CD4-positive, alpha-beta memory T cell (primary cell): ENCODE measurements at regions not wholly inside any gene's neighbourhood (a gene's known extent, or its start where the extent isn't known, plus 50 kb on each side); places are given as distances from the start of the nearest gene placed in this dataset.
A peak's percentile ranks its signal among the peaks of the same experiment; 100 is the strongest.
"Not testable (repeated sequence)": the region's sequence is repeated elsewhere in the genome, so short reads cannot be mapped to it uniquely, and the experiment has no call there.

Experiments
- CTCF ChIA-PET: fragments of 350-600 bp; sonication (Branson Sonifier 250); formaldehyde crosslinking; loops from one replicate; lab custom pipeline; 2021; ENCODE audit warnings: inconsistent platforms; ENCODE audit not compliant: partially characterized antibody; lab: Charles Lee
- POLR2A ChIA-PET: fragments of 350-600 bp; sonication (Branson Sonifier 250); formaldehyde crosslinking; loops from one replicate; lab custom pipeline; 2021; ENCODE audit not compliant: partially characterized antibody; lab: Charles Lee
- DNase-seq, 5 donors: peaks; one replicate each; pipeline versions ENCODE4 v3.0.0 to v3.0.0-alpha.2; 2020 to 2022; ENCODE audit warnings: mixed read lengths in 1 of 5
- H3K27ac ChIP-seq: one replicate; pipeline ENCODE4 v1.7.0; 2013; ENCODE audit warnings: low read depth, low read length
- H3K27me3 ChIP-seq: 2 replicates; pipeline ENCODE4 v1.7.0; 2013; ENCODE audit warnings: mild to moderate bottlenecking, low read length, moderate library complexity; ENCODE audit not compliant: insufficient read depth
- H3K36me3 ChIP-seq: 2 replicates; pipeline ENCODE4 v1.7.0; 2013; ENCODE audit warnings: mild to moderate bottlenecking, low read length, moderate library complexity; ENCODE audit not compliant: insufficient read depth
- H3K4me1 ChIP-seq: 2 replicates; pipeline ENCODE4 v1.7.0; 2013; ENCODE audit warnings: mild to moderate bottlenecking, low read length, moderate library complexity; ENCODE audit not compliant: insufficient read depth
- H3K4me3 ChIP-seq, 2 donors: one replicate each; pipeline ENCODE4 v1.7.0; 2013; ENCODE audit warnings: low read length in 2 of 2, mild to moderate bottlenecking in 1 of 2
- H3K9me3 ChIP-seq, 2 donors: one replicate each; pipeline ENCODE4 v1.7.0; 2013; ENCODE audit warnings: low read length in 2 of 2, control low read depth in 1 of 2; ENCODE audit not compliant: control insufficient read depth in 1 of 2
- H3K27ac Mint-ChIP-seq, 7 donors: one replicate each; pipeline ENCODE4 v1.8.0; 2020 to 2021; ENCODE audit warnings: mixed read lengths in 7 of 7, mild to moderate bottlenecking in 6 of 7, inconsistent platforms in 3 of 7, moderate library complexity in 3 of 7
- H3K27me3 Mint-ChIP-seq, 2 donors: one replicate each; pipeline ENCODE4 v1.8.0; 2020 to 2021; ENCODE audit warnings: mixed read lengths in 2 of 2
- H3K36me3 Mint-ChIP-seq, 2 donors: one replicate each; pipeline ENCODE4 v1.8.0; 2020 to 2021; ENCODE audit warnings: mixed read lengths in 2 of 2, inconsistent platforms in 1 of 2, mild to moderate bottlenecking in 1 of 2
- H3K4me1 Mint-ChIP-seq, 4 donors: one replicate each; pipeline ENCODE4 v1.8.0; 2020 to 2021; ENCODE audit warnings: mixed read lengths in 4 of 4, mild to moderate bottlenecking in 1 of 4
- H3K4me3 Mint-ChIP-seq, 8 donors: one replicate each; pipeline ENCODE4 v1.8.0; 2020 to 2021; ENCODE audit warnings: mixed read lengths in 8 of 8, mild to moderate bottlenecking in 7 of 8, moderate library complexity in 6 of 8, inconsistent platforms in 3 of 8
- H3K9me3 Mint-ChIP-seq, 8 donors: one replicate each; pipeline ENCODE4 v1.8.0; 2020 to 2021; ENCODE audit warnings: mixed read lengths in 8 of 8, mild to moderate bottlenecking in 5 of 8, inconsistent platforms in 3 of 8, moderate library complexity in 1 of 8
- intact Hi-C: fragments of 100-400 bp; cut with micrococcal nuclease; formaldehyde crosslinking; loops from one replicate; pipeline ENCODE4 v1.15.1; 2023

GRCh38 chr4:17436047-17436749 is 75.7 kb downstream of the QDPR start:
- H3K36me3 Mint-ChIP-seq, H3K27me3 ChIP-seq, POLR2A ChIA-PET, H3K27ac Mint-ChIP-seq, DNase-seq, H3K4me1 ChIP-seq, H3K9me3 ChIP-seq, H3K27ac ChIP-seq, CTCF ChIA-PET, H3K9me3 Mint-ChIP-seq, intact Hi-C loops, H3K4me3 Mint-ChIP-seq, H3K4me3 ChIP-seq, H3K4me1 Mint-ChIP-seq, H3K27me3 Mint-ChIP-seq, H3K36me3 ChIP-seq: not testable (repeated sequence)

GRCh38 chr4:17433827-17434226 is 78.1 kb downstream of the QDPR start:
- H3K27ac Mint-ChIP-seq: no peak overlapping the region
- intact Hi-C loops: no loop called here

GRCh38 chr4:17427991-17428390 is 83.9 kb downstream of the QDPR start:
- CTCF ChIA-PET: interaction anchor here (1.2 kb wide), 1 partner anchor 9 kb away, joined by 3 read pairs; no protein-coding TSS in a partner anchor
- Histone ChIP-seq H3K9me3 (no peaks in the 10 kb centered on the region), H3K4me1 (no peaks in the 10 kb centered on the region), H3K36me3 (no peaks in the 10 kb centered on the region), H3K27ac (no peak overlapping the region), H3K27me3 (no peaks in the 10 kb centered on the region), H3K4me3 (no peak overlapping the region)
- Mint-ChIP-seq H3K36me3 (no peaks in the 10 kb centered on the region), H3K27me3 (peaks cover 0 to 5% of the 10 kb centered on the region in 2 donors), H3K4me3 (no peak overlapping the region), H3K4me1 (no peaks in the 10 kb centered on the region), H3K9me3 (no peaks in the 10 kb centered on the region), H3K27ac (no peak overlapping the region)
- POLR2A ChIA-PET: no interaction called here
- intact Hi-C loops: no loop called here
- no peak for DNase-seq

More at GRCh38 chr4:17433827-17434226, 78.1 kb downstream of the QDPR start:
- Mint-ChIP-seq H3K4me1 (no peaks in the 10 kb centered on the region), H3K36me3 (no peaks in the 10 kb centered on the region), H3K4me3 (no peak overlapping the region), H3K9me3 (peaks cover 0 to 3% (median 0%) of the 10 kb centered on the region in 8 donors), H3K27me3 (peaks cover 2 to 3% of the 10 kb centered on the region in 2 donors)
- no peak overlapping the region for H3K4me3 ChIP-seq
- DNase-seq: no peak
- H3K9me3 ChIP-seq: no peaks in the 10 kb centered on the region
- ChIA-PET CTCF (interaction anchor here (1.5 kb wide), 1 partner anchor 14 kb away, joined by 6 read pairs; no protein-coding TSS in a partner anchor), POLR2A (no interaction called here)
- H3K27me3 ChIP-seq: no peaks in the 10 kb centered on the region
- H3K36me3 ChIP-seq: no peaks in the 10 kb centered on the region
- no peak overlapping the region for H3K27ac ChIP-seq
- no peaks in the 10 kb centered on the region for H3K4me1 ChIP-seq

GRCh38 chr4:17426222-17426621 is 85.7 kb downstream of the QDPR start:
- CTCF ChIA-PET: interaction anchor here (0.6 kb wide), 1 partner anchor 11 kb away, joined by 3 read pairs; no protein-coding TSS in a partner anchor
- POLR2A ChIA-PET: no interaction called here

GRCh38 chr4:17418010-17418409 is 93.9 kb downstream of the QDPR start:
- ChIA-PET POLR2A (no interaction called here), CTCF (interaction anchor here (1.7 kb wide), 1 partner anchor 10 kb away, joined by 3 read pairs; no protein-coding TSS in a partner anchor)
- Mint-ChIP-seq H3K4me3 (peak overlapping the region in 1 of 8 donors; percentile 50), H3K36me3 (no peaks in the 10 kb centered on the region), H3K9me3 (peaks cover 2 to 20% (median 16%) of the 10 kb centered on the region in 8 donors), H3K4me1 (peaks cover 0 to under 1% (median 0%) of the 10 kb centered on the region in 4 donors), H3K27ac (no peak overlapping the region), H3K27me3 (peaks cover 7 to 21% of the 10 kb centered on the region in 2 donors)
- no peaks in the 10 kb centered on the region for H3K9me3 ChIP-seq
- no peak overlapping the region for H3K27ac ChIP-seq
- DNase-seq: no peak
- H3K36me3 ChIP-seq: no peaks in the 10 kb centered on the region
- no peaks in the 10 kb centered on the region for H3K27me3 ChIP-seq
- intact Hi-C loops: no loop called here
- H3K4me1 ChIP-seq: no peaks in the 10 kb centered on the region
- H3K4me3 ChIP-seq: no peak overlapping the region

More at GRCh38 chr4:17426222-17426621, 85.7 kb downstream of the QDPR start:
- Histone ChIP-seq H3K4me1 (no peaks in the 10 kb centered on the region), H3K27ac (no peak overlapping the region), H3K36me3 (no peaks in the 10 kb centered on the region), H3K9me3 (no peaks in the 10 kb centered on the region), H3K4me3 (no peak overlapping the region), H3K27me3 (no peaks in the 10 kb centered on the region)
- H3K9me3 Mint-ChIP-seq: no peaks in the 10 kb centered on the region
- no peaks in the 10 kb centered on the region for H3K36me3 Mint-ChIP-seq
- no peak overlapping the region for H3K27ac Mint-ChIP-seq
- no peak for DNase-seq
- no peak overlapping the region for H3K4me3 Mint-ChIP-seq
- no peaks in the 10 kb centered on the region for H3K4me1 Mint-ChIP-seq
- intact Hi-C loops: no loop called here
- peaks cover 2 to 5% of the 10 kb centered on the region in 2 donors for H3K27me3 Mint-ChIP-seq

GRCh38 chr4:17414392-17414791 is 97.5 kb downstream of the QDPR start:
- Histone ChIP-seq H3K4me3 (no peak overlapping the region), H3K36me3 (no peaks in the 10 kb centered on the region), H3K27ac (no peak overlapping the region), H3K27me3 (no peaks in the 10 kb centered on the region), H3K4me1 (no peaks in the 10 kb centered on the region), H3K9me3 (no peaks in the 10 kb centered on the region)
- no peak overlapping the region for H3K27ac Mint-ChIP-seq
- H3K9me3 Mint-ChIP-seq: peaks cover 2 to 20% (median 16%) of the 10 kb centered on the region in 8 donors
- no peak overlapping the region for H3K4me3 Mint-ChIP-seq
- no peaks in the 10 kb centered on the region for H3K36me3 Mint-ChIP-seq
- ChIA-PET POLR2A (no interaction called here), CTCF (no interaction called here)
- H3K4me1 Mint-ChIP-seq: peaks cover 0 to 2% (median 0%) of the 10 kb centered on the region in 4 donors
- DNase-seq: no peak
- H3K27me3 Mint-ChIP-seq: peaks cover 8 to 18% of the 10 kb centered on the region in 2 donors
- intact Hi-C loops: no loop called here

GRCh38 chr4:17400686-17401085 is 111.2 kb downstream of the QDPR start:
- H3K9me3 Mint-ChIP-seq: no peaks in the 10 kb centered on the region
- Histone ChIP-seq H3K9me3 (no peaks in the 10 kb centered on the region), H3K4me3 (no peak overlapping the region), H3K27me3 (no peaks in the 10 kb centered on the region), H3K36me3 (no peaks in the 10 kb centered on the region), H3K27ac (no peak overlapping the region), H3K4me1 (no peaks in the 10 kb centered on the region)
- H3K4me3 Mint-ChIP-seq: no peak overlapping the region
- no peak overlapping the region for H3K27ac Mint-ChIP-seq
- H3K36me3 Mint-ChIP-seq: no peaks in the 10 kb centered on the region
- intact Hi-C loops: no loop called here
- H3K27me3 Mint-ChIP-seq: peaks cover 4% of the 10 kb centered on the region in 2 donors
- CTCF ChIA-PET: no interaction called here
- H3K4me1 Mint-ChIP-seq: no peaks in the 10 kb centered on the region
- DNase-seq: no peak
- POLR2A ChIA-PET: no interaction called here
